Liver (tissue), 7 donors: ENCODE measurements at regions not wholly inside any gene's neighbourhood (a gene's known extent, or its start where the extent isn't known, plus 50 kb on each side); places are given as distances from the start of the nearest gene placed in this dataset.

ENCODE experiments used
- DNase-seq: peaks from one replicate; pipeline ENCODE4 v3.0.0-alpha.2; 2017; ENCODE audit warnings: low spot score
- H3K27ac ChIP-seq, 2 donors: one replicate each; pipeline ENCODE4 v1.7.0; 2013; ENCODE audit warnings: inconsistent platforms in 2 of 2, low read length in 2 of 2, control low read depth in 1 of 2, low read depth in 1 of 2, mild to moderate bottlenecking in 1 of 2
- H3K27me3 ChIP-seq, 4 donors: one replicate each; pipeline versions ENCODE4 v1.6.1 to v1.7.0; 2013; ENCODE audit warnings: low read length in 3 of 4, inconsistent platforms in 1 of 4, mild to moderate bottlenecking in 1 of 4, moderate library complexity in 1 of 4; ENCODE audit not compliant: control insufficient read depth in 4 of 4, insufficient read depth in 4 of 4
- H3K36me3 ChIP-seq, 4 donors: one replicate each; pipeline versions ENCODE4 v1.6.1 to v1.7.0; 2013; ENCODE audit warnings: low read length in 3 of 4, mild to moderate bottlenecking in 3 of 4, low read depth in 1 of 4, moderate library complexity in 1 of 4; ENCODE audit not compliant: control insufficient read depth in 4 of 4, insufficient read depth in 3 of 4
- H3K4me1 ChIP-seq, 4 donors: one replicate each; pipeline versions ENCODE4 v1.6.1 to v1.7.0; 2013; ENCODE audit warnings: low read length in 3 of 4, mild to moderate bottlenecking in 3 of 4, moderate library complexity in 1 of 4; ENCODE audit not compliant: control insufficient read depth in 4 of 4, insufficient read depth in 4 of 4
- H3K4me3 ChIP-seq, 3 donors: one replicate each; pipeline versions ENCODE4 v1.6.1 to v1.7.0; 2013; ENCODE audit warnings: low read length in 3 of 3, control low read depth in 1 of 3, low read depth in 1 of 3, mild to moderate bottlenecking in 1 of 3
- H3K9ac ChIP-seq, 2 donors: one replicate each; pipeline ENCODE4 v1.7.0; 2013; ENCODE audit warnings: low read length in 2 of 2, mild to moderate bottlenecking in 2 of 2, moderate library complexity in 2 of 2, control low read depth in 1 of 2, low read depth in 1 of 2
- H3K9me3 ChIP-seq, 4 donors: one replicate each; pipeline versions ENCODE4 v1.6.1 to v1.7.0; 2013; ENCODE audit warnings: low read length in 3 of 4; ENCODE audit not compliant: control insufficient read depth in 4 of 4
- EGR1 ChIP-seq, 2 donors: IDR thresholded peaks; 2 replicates each; pipeline ENCODE4 v1.6.1; 2016 to 2018; ENCODE audit warnings: antibody characterized with exemption in 2 of 2, low read depth in 2 of 2
- FOXA1 ChIP-seq: IDR thresholded peaks from 2 replicates; pipeline ENCODE4 v1.6.1; 2016; ENCODE audit warnings: antibody characterized with exemption
- GABPA ChIP-seq, 2 donors: IDR thresholded peaks in 1 of 2; conservative IDR thresholded peaks in 1 of 2; 2 replicates each; pipeline ENCODE4 v1.6.1; 2016; ENCODE audit warnings: antibody characterized with exemption in 2 of 2, mild to moderate bottlenecking in 1 of 2, moderate library complexity in 1 of 2
- HNF4A ChIP-seq, 2 donors: conservative IDR thresholded peaks; 2 replicates each; pipeline ENCODE4 v1.6.1; 2016; ENCODE audit warnings: antibody characterized with exemption in 2 of 2, mild to moderate bottlenecking in 2 of 2
- NR2F2 ChIP-seq: IDR thresholded peaks from 2 replicates; pipeline ENCODE4 v1.6.1; 2016; ENCODE audit warnings: antibody characterized with exemption
- RXRA ChIP-seq, 2 donors: IDR thresholded peaks; 2 replicates each; pipeline ENCODE4 v1.6.1; 2017 to 2018; ENCODE audit warnings: antibody characterized with exemption in 2 of 2, mild to moderate bottlenecking in 1 of 2
- SP1 ChIP-seq: IDR thresholded peaks from 2 replicates; pipeline ENCODE4 v1.6.1; 2018; ENCODE audit warnings: antibody characterized with exemption, mild to moderate bottlenecking
- TAF1 ChIP-seq: conservative IDR thresholded peaks from 2 replicates; pipeline ENCODE4 v1.6.1; 2016; ENCODE audit warnings: antibody characterized with exemption, mild to moderate bottlenecking
- YY1 ChIP-seq: IDR thresholded peaks from 2 replicates; pipeline ENCODE4 v1.6.1; 2016; ENCODE audit warnings: antibody characterized with exemption, mild to moderate bottlenecking
- WGBS: extraction: QIAGEN DNeasy Blood & Tissue Kit; methylation state at CpG from one replicate; pipeline ENCODE4 v1.1.7; 2013; 5-methylcytosine and 5-hydroxymethylcytosine counted together
- TF ChIP-seq, protein P1 (sequence below): IDR thresholded peaks from 2 replicates; pipeline ENCODE4 v1.6.1; 2016; ENCODE audit warnings: antibody characterized with exemption
- TF ChIP-seq, protein P2 (sequence below): IDR thresholded peaks from 2 replicates; pipeline ENCODE4 v1.6.1; 2016; ENCODE audit warnings: antibody characterized with exemption
- TF ChIP-seq, protein P3 (sequence below): IDR thresholded peaks from 2 replicates; pipeline ENCODE4 v1.6.1; 2016; ENCODE audit warnings: antibody characterized with exemption, mild to moderate bottlenecking
- TF ChIP-seq, protein P4 (sequence below): IDR thresholded peaks from 2 replicates; pipeline ENCODE4 v1.6.1; 2016; ENCODE audit warnings: antibody characterized with exemption
- donor health status: healthy.
- donor health status: healthy.
- donor health status: healthy.
- donor health status: healthy.

DNA sequence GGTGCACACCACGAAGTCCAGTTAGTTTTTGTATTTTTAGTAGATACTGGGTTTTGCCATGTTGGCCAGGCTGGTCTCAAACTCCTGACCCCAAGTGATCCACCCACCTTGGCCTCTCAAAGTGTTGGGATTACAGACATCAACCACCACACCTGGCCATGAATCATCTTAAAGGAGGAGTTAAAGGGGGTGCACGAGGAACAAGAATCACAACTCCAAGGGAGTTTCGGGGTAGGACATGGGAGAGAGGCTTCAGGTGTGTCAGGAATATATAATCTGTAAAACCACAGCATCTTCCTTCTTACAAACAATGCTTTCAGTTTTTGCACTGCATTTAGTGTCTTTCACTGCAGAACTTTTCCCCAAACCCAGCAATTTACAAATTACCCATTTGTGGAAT, 137.4 kb upstream of the SGK1 start:
- H3K27ac ChIP-seq = no peak overlapping the region
- no peak overlapping the region for H3K4me3 ChIP-seq
- no peak overlapping the region for H3K9ac ChIP-seq
- WGBS = 87% methylated on average over 3 of the region's 3 CpGs
- H3K9me3 ChIP-seq = no peaks in the 10 kb centered on the region
- H3K36me3 ChIP-seq = peaks cover 0 to 1% (median 0%) of the 10 kb centered on the region in 4 donors
- no peak for DNase-seq
- TF ChIP-seq SP1 (no peak), FOXA1 (no peak), EGR1 (IDR thresholded peaks at IDR 0.05; ENCODE audit: low read depth in 2 of 2) (no peak), RXRA (IDR thresholded peaks at IDR 0.05) (no peak), TAF1 (no peak), YY1 (no peak), GABPA (IDR thresholded peaks at IDR 0.05 in 1 of 2, conservative IDR thresholded peaks at IDR 0.05 in 1 of 2) (no peak), HNF4A (conservative IDR thresholded peaks at IDR 0.05) (no peak)
- TF ChIP-seq, protein P1, sequence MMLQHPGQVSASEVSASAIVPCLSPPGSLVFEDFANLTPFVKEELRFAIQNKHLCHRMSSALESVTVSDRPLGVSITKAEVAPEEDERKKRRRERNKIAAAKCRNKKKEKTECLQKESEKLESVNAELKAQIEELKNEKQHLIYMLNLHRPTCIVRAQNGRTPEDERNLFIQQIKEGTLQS = no peak
- TF ChIP-seq, protein P2, sequence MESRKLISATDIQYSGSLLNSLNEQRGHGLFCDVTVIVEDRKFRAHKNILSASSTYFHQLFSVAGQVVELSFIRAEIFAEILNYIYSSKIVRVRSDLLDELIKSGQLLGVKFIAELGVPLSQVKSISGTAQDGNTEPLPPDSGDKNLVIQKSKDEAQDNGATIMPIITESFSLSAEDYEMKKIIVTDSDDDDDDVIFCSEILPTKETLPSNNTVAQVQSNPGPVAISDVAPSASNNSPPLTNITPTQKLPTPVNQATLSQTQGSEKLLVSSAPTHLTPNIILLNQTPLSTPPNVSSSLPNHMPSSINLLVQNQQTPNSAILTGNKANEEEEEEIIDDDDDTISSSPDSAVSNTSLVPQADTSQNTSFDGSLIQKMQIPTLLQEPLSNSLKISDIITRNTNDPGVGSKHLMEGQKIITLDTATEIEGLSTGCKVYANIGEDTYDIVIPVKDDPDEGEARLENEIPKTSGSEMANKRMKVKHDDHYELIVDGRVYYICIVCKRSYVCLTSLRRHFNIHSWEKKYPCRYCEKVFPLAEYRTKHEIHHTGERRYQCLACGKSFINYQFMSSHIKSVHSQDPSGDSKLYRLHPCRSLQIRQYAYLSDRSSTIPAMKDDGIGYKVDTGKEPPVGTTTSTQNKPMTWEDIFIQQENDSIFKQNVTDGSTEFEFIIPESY = no peak
- TF ChIP-seq, protein P3, sequence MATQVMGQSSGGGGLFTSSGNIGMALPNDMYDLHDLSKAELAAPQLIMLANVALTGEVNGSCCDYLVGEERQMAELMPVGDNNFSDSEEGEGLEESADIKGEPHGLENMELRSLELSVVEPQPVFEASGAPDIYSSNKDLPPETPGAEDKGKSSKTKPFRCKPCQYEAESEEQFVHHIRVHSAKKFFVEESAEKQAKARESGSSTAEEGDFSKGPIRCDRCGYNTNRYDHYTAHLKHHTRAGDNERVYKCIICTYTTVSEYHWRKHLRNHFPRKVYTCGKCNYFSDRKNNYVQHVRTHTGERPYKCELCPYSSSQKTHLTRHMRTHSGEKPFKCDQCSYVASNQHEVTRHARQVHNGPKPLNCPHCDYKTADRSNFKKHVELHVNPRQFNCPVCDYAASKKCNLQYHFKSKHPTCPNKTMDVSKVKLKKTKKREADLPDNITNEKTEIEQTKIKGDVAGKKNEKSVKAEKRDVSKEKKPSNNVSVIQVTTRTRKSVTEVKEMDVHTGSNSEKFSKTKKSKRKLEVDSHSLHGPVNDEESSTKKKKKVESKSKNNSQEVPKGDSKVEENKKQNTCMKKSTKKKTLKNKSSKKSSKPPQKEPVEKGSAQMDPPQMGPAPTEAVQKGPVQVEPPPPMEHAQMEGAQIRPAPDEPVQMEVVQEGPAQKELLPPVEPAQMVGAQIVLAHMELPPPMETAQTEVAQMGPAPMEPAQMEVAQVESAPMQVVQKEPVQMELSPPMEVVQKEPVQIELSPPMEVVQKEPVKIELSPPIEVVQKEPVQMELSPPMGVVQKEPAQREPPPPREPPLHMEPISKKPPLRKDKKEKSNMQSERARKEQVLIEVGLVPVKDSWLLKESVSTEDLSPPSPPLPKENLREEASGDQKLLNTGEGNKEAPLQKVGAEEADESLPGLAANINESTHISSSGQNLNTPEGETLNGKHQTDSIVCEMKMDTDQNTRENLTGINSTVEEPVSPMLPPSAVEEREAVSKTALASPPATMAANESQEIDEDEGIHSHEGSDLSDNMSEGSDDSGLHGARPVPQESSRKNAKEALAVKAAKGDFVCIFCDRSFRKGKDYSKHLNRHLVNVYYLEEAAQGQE = no peak
- TF ChIP-seq, protein P4, sequence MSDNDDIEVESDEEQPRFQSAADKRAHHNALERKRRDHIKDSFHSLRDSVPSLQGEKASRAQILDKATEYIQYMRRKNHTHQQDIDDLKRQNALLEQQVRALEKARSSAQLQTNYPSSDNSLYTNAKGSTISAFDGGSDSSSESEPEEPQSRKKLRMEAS = no peak
- no peaks in the 10 kb centered on the region for H3K27me3 ChIP-seq
- peaks cover 0 to 3% (median 0%) of the 10 kb centered on the region in 4 donors for H3K4me1 ChIP-seq

DNA sequence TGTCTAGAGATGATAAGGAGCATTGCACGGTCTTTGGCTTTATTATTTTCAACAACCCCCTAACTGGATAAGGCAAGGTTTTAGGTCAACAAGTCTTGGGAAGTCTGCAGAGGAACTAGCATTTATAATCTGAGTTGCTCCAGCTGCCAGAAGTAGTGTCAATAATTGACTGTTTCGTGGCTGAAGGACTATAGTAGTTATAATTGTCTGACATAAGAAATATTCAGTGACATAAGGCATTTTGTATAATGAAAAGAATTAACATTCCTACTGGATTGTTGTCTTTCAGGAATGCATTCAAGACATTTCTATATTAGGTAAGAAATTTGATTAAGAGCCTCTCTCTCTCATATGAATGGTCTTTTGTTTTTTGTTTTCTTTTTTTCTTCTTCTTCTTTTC, 136.9 kb upstream of the SGK1 start:
- Histone ChIP-seq H3K4me1 (peaks cover 0 to 3% (median 0%) of the 10 kb centered on the region in 4 donors), H3K27me3 (no peaks in the 10 kb centered on the region), H3K4me3 (no peak overlapping the region), H3K9ac (no peak overlapping the region), H3K36me3 (peaks cover 0 to 1% (median 0%) of the 10 kb centered on the region in 4 donors), H3K9me3 (no peaks in the 10 kb centered on the region), H3K27ac (no peak overlapping the region)
- no peak for DNase-seq
- 60% methylated on average over 2 of the region's 2 CpGs for WGBS
- TF ChIP-seq TAF1 (no peak), NR2F2 (no peak), FOXA1 (no peak)
- TF ChIP-seq, protein P4 = no peak
